ENCODE measurements at regions not wholly inside any gene's neighbourhood (a gene's known extent, or its start where the extent isn't known, plus 50 kb on each side); places are given as distances from the start of the nearest gene placed in this dataset.

DNA sequence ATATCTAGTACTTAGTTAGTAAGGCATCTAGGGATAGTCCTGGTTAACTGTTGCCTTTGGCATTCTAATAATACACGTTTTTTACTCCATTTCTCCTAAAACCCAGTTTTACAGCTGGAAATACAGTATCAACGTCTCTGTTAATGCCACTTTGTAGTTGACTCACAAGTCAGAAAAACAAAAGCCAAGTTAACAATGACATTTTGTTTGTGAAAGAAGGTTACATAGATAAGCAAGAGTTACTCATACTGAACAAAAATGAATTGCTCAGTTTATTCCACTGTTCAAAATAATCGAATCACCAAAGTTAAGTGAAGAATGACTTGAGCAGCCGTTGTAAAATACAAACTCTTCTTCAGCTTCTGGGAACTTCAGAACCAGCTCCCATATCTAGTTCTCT lies 540.3 kb downstream of the ETS1 start:
- no peak for DNase-seq
- H3K9me3 ChIP-seq (ENCODE audit: control extremely low read depth in 1 of 3, control insufficient read depth in 2 of 3, insufficient read depth in 1 of 3, low read length in 2 of 3) = no peaks in the 10 kb centered on the region
- H3K4me1 ChIP-seq (ENCODE audit: control insufficient read depth in 2 of 2, insufficient read depth in 2 of 2, low read length in 2 of 2) = peaks cover 5 to 6% of the 10 kb centered on the region in 2 donors
- no peaks in the 10 kb centered on the region for H3K9me3 Mint-ChIP-seq (ENCODE audit: insufficient read depth)
- peaks cover 0 to 13% (median 8%) of the 10 kb centered on the region in 4 experiments for H3K27me3 ChIP-seq (replicated peaks in 1 of 4; ENCODE audit: control extremely low read depth in 1 of 4, control insufficient read depth in 3 of 4, insufficient read depth in 4 of 4, low read length in 3 of 4)
- no peaks in the 10 kb centered on the region for H3K79me2 ChIP-seq (ENCODE audit: control insufficient read depth, insufficient read depth, low read length)
- ChIA-PET POLR2A (no interaction called here), CTCF (no interaction called here)
- H2AFZ ChIP-seq (ENCODE audit: insufficient read depth, low read depth, low read length, poor library complexity, severe bottlenecking) = no peak overlapping the region
- no peaks in the 10 kb centered on the region for H3K36me3 ChIP-seq (replicated peaks in 1 of 2; ENCODE audit: control extremely low read depth in 1 of 2, control insufficient read depth in 1 of 2, extremely low read depth in 1 of 2, insufficient read depth in 2 of 2, low read length in 1 of 2)
- H3K4me3 Mint-ChIP-seq = no peak overlapping the region
- TF ChIP-seq EZH2 (IDR thresholded peaks at IDR 0.05; ENCODE audit: borderline replicate concordance, insufficient read depth, low read depth, low read length, poor library complexity, severe bottlenecking) = no peak
- TF ChIP-seq CTCF (IDR thresholded peaks at IDR 0.05) = no peak
- no peak overlapping the region for H3K27ac ChIP-seq (ENCODE audit: low read length in 2 of 2)
- no peaks in the 10 kb centered on the region for H4K20me1 ChIP-seq (ENCODE audit: control insufficient read depth, insufficient read depth, low read length, poor library complexity, severe bottlenecking)
- H3K4me3 ChIP-seq (ENCODE audit: control extremely low read depth in 1 of 5, extremely low read depth in 1 of 5, insufficient read depth in 1 of 5, low read depth in 2 of 5, low read length in 4 of 5) = no peak overlapping the region
- no peak overlapping the region for H3K9ac ChIP-seq (ENCODE audit: low read length)
- peaks cover 8% of the 10 kb centered on the region for H3K4me1 Mint-ChIP-seq
- peaks cover 39% of the 10 kb centered on the region for H3K27me3 Mint-ChIP-seq
- no peak overlapping the region for H3K4me2 ChIP-seq (replicated peaks; ENCODE audit: low read depth, low read length, poor library complexity, severe bottlenecking)
- no peak for ATAC-seq (ENCODE audit: low read depth)
- intact Hi-C loops (cut with micrococcal nuclease) = no loop called here
- H3K27ac Mint-ChIP-seq = no peak overlapping the region
- 100% methylated on average over 2 of the region's 4 CpGs for WGBS (ENCODE audit: insufficient coverage)

- Mint-ChIP-seq H3K4me3 (no peak overlapping the region), H3K4me1 (peaks cover 5% of the 10 kb centered on the region), H3K27ac (no peak overlapping the region), H3K27me3 (peaks cover 39% of the 10 kb centered on the region), H3K9me3 (ENCODE audit: insufficient read depth) (no peaks in the 10 kb centered on the region)
- intact Hi-C loops (cut with micrococcal nuclease) = no loop called here
- H3K9me3 ChIP-seq (ENCODE audit: control extremely low read depth in 1 of 3, control insufficient read depth in 2 of 3, insufficient read depth in 1 of 3, low read length in 2 of 3) = no peaks in the 10 kb centered on the region
- ChIA-PET CTCF (no interaction called here), POLR2A (no interaction called here)
- no peak overlapping the region for H2AFZ ChIP-seq (ENCODE audit: insufficient read depth, low read depth, low read length, poor library complexity, severe bottlenecking)
- H3K36me3 ChIP-seq (replicated peaks in 1 of 2; ENCODE audit: control extremely low read depth in 1 of 2, control insufficient read depth in 1 of 2, extremely low read depth in 1 of 2, insufficient read depth in 2 of 2, low read length in 1 of 2) = no peaks in the 10 kb centered on the region
- H3K4me3 ChIP-seq (ENCODE audit: control extremely low read depth in 1 of 5, extremely low read depth in 1 of 5, insufficient read depth in 1 of 5, low read depth in 2 of 5, low read length in 4 of 5) = no peak overlapping the region
- H3K27ac ChIP-seq (ENCODE audit: low read length in 2 of 2) = no peak overlapping the region
- H3K27me3 ChIP-seq (replicated peaks in 1 of 4; ENCODE audit: control extremely low read depth in 1 of 4, control insufficient read depth in 3 of 4, insufficient read depth in 4 of 4, low read length in 3 of 4) = peaks cover 0 to 13% (median 8%) of the 10 kb centered on the region in 4 experiments
- no CpG with 5 or more reads among the region's 3 CpGs for WGBS (ENCODE audit: insufficient coverage)
- H3K9ac ChIP-seq (ENCODE audit: low read length) = no peak overlapping the region
- no peak for ATAC-seq (ENCODE audit: low read depth)
- no peaks in the 10 kb centered on the region for H4K20me1 ChIP-seq (ENCODE audit: control insufficient read depth, insufficient read depth, low read length, poor library complexity, severe bottlenecking)
- TF ChIP-seq CTCF (IDR thresholded peaks at IDR 0.05) = no peak
- no peak for TF ChIP-seq EZH2 (IDR thresholded peaks at IDR 0.05; ENCODE audit: borderline replicate concordance, insufficient read depth, low read depth, low read length, poor library complexity, severe bottlenecking)
- H3K4me2 ChIP-seq (replicated peaks; ENCODE audit: low read depth, low read length, poor library complexity, severe bottlenecking) = no peak overlapping the region
- H3K79me2 ChIP-seq (ENCODE audit: control insufficient read depth, insufficient read depth, low read length) = no peaks in the 10 kb centered on the region
- peaks cover 6 to 7% of the 10 kb centered on the region in 2 donors for H3K4me1 ChIP-seq (ENCODE audit: control insufficient read depth in 2 of 2, insufficient read depth in 2 of 2, low read length in 2 of 2)
- DNase-seq = no peak
Observed at GRCh38 chr11:128046213-128046612, 541.1 kb downstream of the ETS1 start.

All from B cell (primary cell).